ENCODE measurements at regions not wholly inside any gene's neighbourhood (a gene's known extent, or its start where the extent isn't known, plus 50 kb on each side); places are given as distances from the start of the nearest gene placed in this dataset.

- dilution Hi-C loops (cut with MboI; ENCODE audit: extremely low pct_ligation_motif_present, low sequenced_read_pairs) (no loop called here), intact Hi-C loops (cut with micrococcal nuclease) (no loop called here)
- ChIA-PET POLR2A (no interaction called here), CTCF (interaction anchor here (1.0 to 1.8 kb wide), 2 partner anchors 178 to 189 kb away, joined by 3 to 5 read pairs; no protein-coding TSS in a partner anchor)
- H3K9me3 ChIP-seq (replicated peaks; ENCODE audit: control insufficient read depth, insufficient read depth, low read length), result no peaks in the 10 kb centered on the region
- no peaks in the 10 kb centered on the region for H3K9me1 ChIP-seq (replicated peaks; ENCODE audit: control insufficient read depth, extremely low read depth, insufficient read depth, low read length)
- H4K20me1 ChIP-seq (replicated peaks; ENCODE audit: control insufficient read depth, extremely low read depth, insufficient read depth, low read length), result no peaks in the 10 kb centered on the region
- peaks cover 3 to 12% of the 10 kb centered on the region in 2 experiments for H3K27me3 ChIP-seq (ENCODE audit: control insufficient read depth in 2 of 2, insufficient read depth in 2 of 2, low read length in 2 of 2)
- BruUV-seq (replicated peaks), result no TSS peak
- H3K79me2 ChIP-seq (ENCODE audit: control insufficient read depth, insufficient read depth, low read length), result no peaks in the 10 kb centered on the region
- TF ChIP-seq MAX (IDR thresholded peaks at IDR 0.05; ENCODE audit: insufficient read depth, insufficient read length) (no peak), FOS (IDR thresholded peaks at IDR 0.05; ENCODE audit: borderline replicate concordance, insufficient read depth, low read length) (no peak), POLR2AphosphoS5 (IDR thresholded peaks at IDR 0.05; ENCODE audit: insufficient read depth, low read depth, low read length) (no peak), JUN (IDR thresholded peaks at IDR 0.05; ENCODE audit: borderline replicate concordance, insufficient read depth, insufficient read length, low read depth) (no peak), MYC (IDR thresholded peaks at IDR 0.05; ENCODE audit: low read depth, low read length) (no peak), GATA2 (IDR thresholded peaks at IDR 0.05; ENCODE audit: insufficient read depth, insufficient read length, low read depth, low read length) (no peak), POLR2A (IDR thresholded peaks at IDR 0.05; ENCODE audit: low read depth, low read length) (no peak), CTCF (IDR thresholded peaks at IDR 0.05; ENCODE audit: extremely low read depth in 1 of 2, insufficient read depth in 1 of 2, low read depth in 1 of 2, low read length in 2 of 2) (no peak), EZH2 (IDR thresholded peaks at IDR 0.05; ENCODE audit: borderline replicate concordance, low read depth, low read length, severe bottlenecking) (no peak)
- no peak overlapping the region for H2AFZ ChIP-seq (ENCODE audit: low read depth, low read length)
- H3K27ac ChIP-seq (ENCODE audit: insufficient read depth, low read depth, low read length), result no peak overlapping the region
- no peaks in the 10 kb centered on the region for H3K36me3 ChIP-seq (ENCODE audit: control insufficient read depth in 2 of 2, extremely low read depth in 1 of 2, insufficient read depth in 2 of 2, low read length in 2 of 2)
- H3K4me2 ChIP-seq (ENCODE audit: insufficient read depth, low read length), result no peak overlapping the region
- no peak overlapping the region for H3K4me3 ChIP-seq (replicated peaks in 1 of 3; ENCODE audit: insufficient read depth in 1 of 3, low read depth in 1 of 3, low read length in 3 of 3)
- no peak for DNase-seq (ENCODE audit: low read depth, low spot score)
- H3K4me1 ChIP-seq (ENCODE audit: control insufficient read depth, extremely low read depth, insufficient read depth, low read length), result no peaks in the 10 kb centered on the region
- no peak overlapping the region for H3K9ac ChIP-seq (replicated peaks; ENCODE audit: extremely low read depth, insufficient read depth, low read length)
- FAIRE-seq, result no peak
These were observed 52.9 kb upstream of the ITGA11 start for GRCh38 chr15:68484696-68485400.

All from endothelial cell of umbilical vein (primary cell).